ENCODE measurements at regions not wholly inside any gene's neighbourhood (a gene's known extent, or its start where the extent isn't known, plus 50 kb on each side); places are given as distances from the start of the nearest gene placed in this dataset.
A peak's percentile ranks its signal among the peaks of the same experiment; 100 is the strongest.
"Not testable (repeated sequence)": the region's sequence is repeated elsewhere in the genome, so short reads cannot be mapped to it uniquely, and the experiment has no call there.

GRCh38 chr10:9342885-9343570, 1288.5 kb downstream of the GATA3 start:
- Histone ChIP-seq H4K20me1 (ENCODE audit: insufficient read depth, low read length) (no peaks in the 10 kb centered on the region), H3K18ac (ENCODE audit: low read depth, low read length) (no peak overlapping the region), H3K14ac (replicated peaks; ENCODE audit: low read depth, low read length) (no peak overlapping the region), H4K5ac (ENCODE audit: low read depth, low read length) (no peak overlapping the region), H2AK9ac (replicated peaks; ENCODE audit: low read depth, low read length, poor library complexity) (no peak overlapping the region), H3K36me3 (ENCODE audit: control insufficient read depth, insufficient read depth, low read length) (no peaks in the 10 kb centered on the region), H3K9ac (ENCODE audit: low read depth, low read length) (no peak overlapping the region), H3K27ac (ENCODE audit: insufficient read depth, low read length) (no peak overlapping the region), H3K9me3 (ENCODE audit: control insufficient read depth, insufficient read depth, low read length) (no peaks in the 10 kb centered on the region), H3K23ac (ENCODE audit: low read depth, low read length) (no peak overlapping the region), H2BK15ac (ENCODE audit: low read depth, low read length) (no peak overlapping the region), H2BK20ac (ENCODE audit: low read depth, low read length) (no peak overlapping the region), H3K4me1 (ENCODE audit: control insufficient read depth, insufficient read depth, low read length) (no peaks in the 10 kb centered on the region), H3K4me3 (ENCODE audit: insufficient read depth, low read depth, low read length) (no peak overlapping the region), H3K27me3 (ENCODE audit: control insufficient read depth, insufficient read depth, low read length) (no peaks in the 10 kb centered on the region), H2BK120ac (ENCODE audit: low read depth, low read length) (no peak overlapping the region), H2BK5ac (ENCODE audit: low read depth, low read length, poor library complexity, severe bottlenecking) (no peak overlapping the region), H2AFZ (replicated peaks; ENCODE audit: low read length, poor library complexity) (no peak overlapping the region), H3K4ac (ENCODE audit: low read depth, low read length) (no peak overlapping the region), H2AK5ac (ENCODE audit: low read depth, low read length) (no peak overlapping the region), H4K8ac (ENCODE audit: low read depth in 2 of 2, low read length in 2 of 2) (no peak overlapping the region), H3K56ac (ENCODE audit: extremely low read depth, insufficient read depth, low read length) (no peak overlapping the region), H4K91ac (ENCODE audit: insufficient read depth, low read depth, low read length) (no peak overlapping the region), H3K4me2 (ENCODE audit: low read depth, low read length) (no peak overlapping the region), H3K9me1 (ENCODE audit: insufficient read depth, low read length) (no peaks in the 10 kb centered on the region; the same call in 1 of the 2 replicates), H3K79me1 (ENCODE audit: low read depth in 1 of 2, low read length in 2 of 2) (no peaks in the 10 kb centered on the region)
- ChIA-PET CTCF (interaction anchor here (0.6 to 1.4 kb wide), 10 partner anchors 8 to 1927 kb away, joined by 3 to 10 read pairs (median 3); partner anchors contain the start of gene CELF2), POLR2A (ENCODE audit: unreplicated experiment) (no interaction called here)
- DNase-seq (peak; percentile 42), ATAC-seq (ENCODE audit: low read depth) (peak; percentile 85)
- dilution Hi-C loops (cut with HindIII; ENCODE audit: low sequenced_read_pairs, unreplicated experiment): no loop called here
- in situ Hi-C loops (cut with MboI; ENCODE audit: low sequenced_read_pairs): loop anchor here (25.0 kb wide), 1 partner anchor 1344 kb away; no protein-coding TSS in a partner anchor
- no TSS peak for BruUV-seq (replicated peaks)
- TF ChIP-seq SMC3 (IDR thresholded peaks at IDR 0.05; ENCODE audit: low read depth, low read length) (peak; percentile 59), CTCF (conservative IDR thresholded peaks at IDR 0.05; ENCODE audit: low read depth, low read length) (peak; percentile 71), CHD1 (IDR thresholded peaks at IDR 0.05; ENCODE audit: low read depth, low read length) (no peak), RAD21 (IDR thresholded peaks at IDR 0.05; ENCODE audit: low read length) (peak; percentile 73)
- no CpG with 5 or more reads among the region's 5 CpGs for WGBS, 2 experiments (ENCODE audit: extremely low coverage in 2 of 2, insufficient read length in 1 of 2)
- intact Hi-C loops (cut with micrococcal nuclease): loop anchor here (1.0 to 10.0 kb wide), 5 partner anchors 264 to 1927 kb away; no protein-coding TSS in a partner anchor

- H4K5ac ChIP-seq (ENCODE audit: low read depth, low read length); H3K27ac ChIP-seq (ENCODE audit: insufficient read depth, low read length); H2BK5ac ChIP-seq (ENCODE audit: low read depth, low read length, poor library complexity, severe bottlenecking); H4K8ac ChIP-seq (ENCODE audit: low read depth in 2 of 2, low read length in 2 of 2); H3K4me1 ChIP-seq (ENCODE audit: control insufficient read depth, insufficient read depth, low read length); H3K14ac ChIP-seq (replicated peaks; ENCODE audit: low read depth, low read length); H3K9me1 ChIP-seq (ENCODE audit: insufficient read depth, low read length); H2AFZ ChIP-seq (replicated peaks; ENCODE audit: low read length, poor library complexity); H3K79me1 ChIP-seq (ENCODE audit: low read depth in 1 of 2, low read length in 2 of 2); H4K20me1 ChIP-seq (ENCODE audit: insufficient read depth, low read length); H3K4me3 ChIP-seq (ENCODE audit: insufficient read depth, low read depth, low read length); H2BK20ac ChIP-seq (ENCODE audit: low read depth, low read length); H3K36me3 ChIP-seq (ENCODE audit: control insufficient read depth, insufficient read depth, low read length); H3K18ac ChIP-seq (ENCODE audit: low read depth, low read length); H4K91ac ChIP-seq (ENCODE audit: insufficient read depth, low read depth, low read length); H2AK9ac ChIP-seq (replicated peaks; ENCODE audit: low read depth, low read length, poor library complexity); H3K9me3 ChIP-seq (ENCODE audit: control insufficient read depth, insufficient read depth, low read length); H3K23ac ChIP-seq (ENCODE audit: low read depth, low read length); BruUV-seq (replicated peaks); H3K9ac ChIP-seq (ENCODE audit: low read depth, low read length); H2BK15ac ChIP-seq (ENCODE audit: low read depth, low read length); H2BK120ac ChIP-seq (ENCODE audit: low read depth, low read length); H3K4ac ChIP-seq (ENCODE audit: low read depth, low read length); H3K27me3 ChIP-seq (ENCODE audit: control insufficient read depth, insufficient read depth, low read length); H3K56ac ChIP-seq (ENCODE audit: extremely low read depth, insufficient read depth, low read length); DNase-seq; ATAC-seq (ENCODE audit: low read depth); H3K4me2 ChIP-seq (ENCODE audit: low read depth, low read length); H2AK5ac ChIP-seq (ENCODE audit: low read depth, low read length); dilution Hi-C loops (cut with HindIII; ENCODE audit: low sequenced_read_pairs, unreplicated experiment): not testable (repeated sequence)
- intact Hi-C loops (cut with micrococcal nuclease) (loop anchor here (10.0 kb wide), 1 partner anchor 397 kb away; no protein-coding TSS in a partner anchor), in situ Hi-C loops (cut with MboI; ENCODE audit: low sequenced_read_pairs) (loop anchor here (25.0 kb wide), 1 partner anchor 1339 kb away; no protein-coding TSS in a partner anchor)
- ChIA-PET POLR2A (ENCODE audit: unreplicated experiment) (interaction anchor here (0.6 kb wide), 1 partner anchor 9 kb away, joined by 6 read pairs; no protein-coding TSS in a partner anchor), CTCF (interaction anchor here (0.6 kb wide), 1 partner anchor 1669 kb away, joined by 3 read pairs; no protein-coding TSS in a partner anchor)
- no CpG with 5 or more reads among the region's 3 CpGs for WGBS, 2 experiments (ENCODE audit: extremely low coverage in 2 of 2, insufficient read length in 1 of 2)
These were observed 1293.4 kb downstream of the GATA3 start for GRCh38 chr10:9347933-9348332.

Measured in IMR-90 (cell line).